A549 (cell line): ENCODE measurements at regions not wholly inside any gene's neighbourhood (a gene's known extent, or its start where the extent isn't known, plus 50 kb on each side); places are given as distances from the start of the nearest gene placed in this dataset.
A peak's percentile ranks its signal among the peaks of the same experiment; 100 is the strongest.
"Not testable (repeated sequence)": the region's sequence is repeated elsewhere in the genome, so short reads cannot be mapped to it uniquely, and the experiment has no call there.

ENCODE experiments used
- ATAC-seq, 2 experiments: fragments of 200-7000 bp in 1 of 2; fragments of >200 bp in 1 of 2; cut with Nextera tagmentation in 1 of 2; cut with Tn5 transposase in 1 of 2; 3 replicates each; pipeline versions ENCODE4 v1.8.0 to v1.9.1; 2018 to 2020; ENCODE audit warnings: mild to moderate bottlenecking in 1 of 2, moderate library complexity in 1 of 2
- CTCF ChIA-PET: fragments of 300-600 bp; sonication (Branson Sonifier 250); formaldehyde crosslinking; extraction: SDS; loops from one replicate; lab custom pipeline; 2021; ENCODE audit warnings: antibody characterized with exemption, inconsistent platforms; lab: Yijun Ruan, JAX
- POLR2A ChIA-PET: fragments of 350-600 bp; formaldehyde crosslinking; extraction: SDS; loops from one replicate; lab custom pipeline; 2021; ENCODE audit warnings: antibody characterized with exemption, inconsistent platforms; lab: Yijun Ruan, JAX
- DNase-seq, 2 experiments: peaks; one replicate each; pipeline versions ENCODE4 v3.0.0 to v3.0.0-alpha.2; 2011 to 2016; ENCODE audit warnings: low read depth in 1 of 2, low spot score in 1 of 2
- FAIRE-seq: peaks from 2 replicates; lab custom pipeline; 2011; peaks lifted over from hg19 to GRCh38; lab: Jason Lieb, UNC
- H3K27ac ChIP-seq, 2 experiments: fragments of >200 bp; sonication (Bioruptor Twin); formaldehyde crosslinking; 3 replicates each; pipeline ENCODE4 v1.5.1; 2016 to 2017
- H3K4me1 ChIP-seq: fragments of >200 bp; sonication (Bioruptor Twin); formaldehyde crosslinking; 3 replicates; pipeline ENCODE4 v1.6.1; 2016
- H3K4me2 ChIP-seq: fragments of >200 bp; sonication (Bioruptor Twin); formaldehyde crosslinking; 3 replicates; pipeline ENCODE4 v1.6.1; 2016
- H3K4me3 ChIP-seq: fragments of >200 bp; sonication (Bioruptor Twin); formaldehyde crosslinking; 3 replicates; pipeline ENCODE4 v1.5.1; 2016
- H3K9me3 ChIP-seq: fragments of >200 bp; sonication (Bioruptor Twin); formaldehyde crosslinking; 3 replicates; pipeline ENCODE4 v1.6.1; 2016
- BCL3 ChIP-seq: fragments of >200 bp; sonication (Bioruptor Twin); formaldehyde crosslinking; IDR thresholded peaks from 3 replicates; pipeline ENCODE4 v1.6.1; 2016
- BHLHE40 ChIP-seq: IDR thresholded peaks from 2 replicates; pipeline ENCODE4 v1.6.1; 2012; ENCODE audit warnings: low read depth, low read length, inconsistent platforms
- CBX2 ChIP-seq: fragments of 200-600 bp; sonication (generic); IDR thresholded peaks from 2 replicates; pipeline ENCODE4 v1.6.1; 2016; ENCODE audit warnings: low read depth, mild to moderate bottlenecking, borderline replicate concordance
- CBX8 ChIP-seq: fragments of 200-600 bp; sonication (generic); IDR thresholded peaks from 2 replicates; pipeline ENCODE4 v1.6.1; 2016
- CHD2 ChIP-seq: fragments of 150-350 bp; IDR thresholded peaks from 2 replicates; pipeline ENCODE4 v1.6.1; 2014; ENCODE audit warnings: low read length; ENCODE audit not compliant: partially characterized antibody
- CHD4 ChIP-seq: fragments of 200-600 bp; sonication (generic); IDR thresholded peaks from 2 replicates; pipeline ENCODE4 v1.6.1; 2016; ENCODE audit warnings: antibody characterized with exemption, mild to moderate bottlenecking, borderline replicate concordance
- EHMT2 ChIP-seq: fragments of 200-600 bp; sonication (generic); IDR thresholded peaks from 2 replicates; pipeline ENCODE4 v1.6.1; 2016; ENCODE audit warnings: antibody characterized with exemption, low read depth, mild to moderate bottlenecking, moderate library complexity
- ELK1 ChIP-seq: fragments of 150-350 bp; IDR thresholded peaks from 2 replicates; pipeline ENCODE4 v1.6.1; 2014; ENCODE audit warnings: low read depth, mild to moderate bottlenecking, low read length
- HES2 ChIP-seq: fragments of >200 bp; sonication (Bioruptor Twin); formaldehyde crosslinking; IDR thresholded peaks from 2 replicates; pipeline ENCODE4 v1.6.1; 2016
- HOXB13 ChIP-seq: fragments of 250-450 bp; sonication (Bioruptor Pico); IDR thresholded peaks from 2 replicates; pipeline ENCODE4 v1.5.0; 2020; ENCODE audit warnings: low read depth, mild to moderate bottlenecking, moderate library complexity
- JUNB ChIP-seq: fragments of >200 bp; sonication (Bioruptor Twin); formaldehyde crosslinking; IDR thresholded peaks from 2 replicates; pipeline ENCODE4 v1.6.1; 2016
- KDM1A ChIP-seq: fragments of 200-600 bp; sonication (generic); IDR thresholded peaks from 2 replicates; pipeline ENCODE4 v1.6.1; 2016; ENCODE audit warnings: low read depth, mild to moderate bottlenecking
- MAFK ChIP-seq: fragments of 450-650 bp; IDR thresholded peaks from 2 replicates; pipeline ENCODE4 v1.6.1; 2014; ENCODE audit not compliant: partially characterized antibody
- MYC ChIP-seq: IDR thresholded peaks from 2 replicates; pipeline ENCODE4 v1.6.1; 2012; ENCODE audit warnings: mild to moderate bottlenecking, inconsistent platforms, low read length, improper control_type of control experiment, borderline replicate concordance
- NFE2L2 ChIP-seq: fragments of 150-350 bp; conservative IDR thresholded peaks from 2 replicates; pipeline ENCODE4 v1.6.1; 2014; ENCODE audit warnings: low read length
- NPAS2 ChIP-seq: fragments of 250-450 bp; sonication (Bioruptor Pico); IDR thresholded peaks from 2 replicates; pipeline ENCODE4 v1.8.0; 2022; ENCODE audit warnings: mild to moderate bottlenecking, moderate library complexity, borderline replicate concordance
- NR3C1 ChIP-seq: fragments of >200 bp; sonication (Bioruptor Twin); formaldehyde crosslinking; IDR thresholded peaks from 3 replicates; pipeline ENCODE4 v1.6.1; 2017
- RAD21 ChIP-seq, 2 experiments: fragments of >200 bp in 1 of 2; sonication (Bioruptor Twin) in 1 of 2; formaldehyde crosslinking in 1 of 2; IDR thresholded peaks in 1 of 2; conservative IDR thresholded peaks in 1 of 2; 2 replicates in 1 of 2; 3 replicates in 1 of 2; pipeline ENCODE4 v1.6.1; 2012 to 2018; ENCODE audit warnings: inconsistent platforms in 1 of 2
- RARB ChIP-seq: fragments of 250-450 bp; sonication (Bioruptor Pico); IDR thresholded peaks from 2 replicates; pipeline ENCODE4 v1.8.0; 2021; ENCODE audit warnings: mild to moderate bottlenecking, moderate library complexity
- RCOR1 ChIP-seq: fragments of 150-350 bp; IDR thresholded peaks from 2 replicates; pipeline ENCODE4 v1.6.1; 2014; ENCODE audit warnings: antibody characterized with exemption, low read length, low read depth
- RFX5 ChIP-seq: fragments of 450-650 bp; IDR thresholded peaks from 2 replicates; pipeline ENCODE4 v1.7.1; 2014; ENCODE audit warnings: antibody characterized with exemption, mild to moderate bottlenecking, moderate library complexity
- USF2 ChIP-seq: fragments of 450-650 bp; IDR thresholded peaks from 2 replicates; pipeline ENCODE4 v1.6.1; 2014; ENCODE audit warnings: antibody characterized with exemption
- ZFP36 ChIP-seq: fragments of 450-650 bp; IDR thresholded peaks from 2 replicates; pipeline ENCODE4 v1.6.1; 2014; ENCODE audit warnings: borderline replicate concordance; ENCODE audit not compliant: partially characterized antibody
- WGBS: methylation state at CpG from one replicate; pipeline ENCODE4 v1.1.6; 2017; ENCODE audit errors: missing lambda C conversion rate; 5-methylcytosine and 5-hydroxymethylcytosine counted together

GRCh38 chr15:95041297-95041696 is 809.9 kb downstream of the MCTP2 start (continued):
- no peak for TF ChIP-seq USF2
- TF ChIP-seq RAD21 (conservative IDR thresholded peaks at IDR 0.05 in 1 of 2, IDR thresholded peaks at IDR 0.05 in 1 of 2), result no peak

- POLR2A ChIA-PET, H3K9me3 ChIP-seq, ATAC-seq, FAIRE-seq, H3K27ac ChIP-seq, H3K4me2 ChIP-seq, H3K4me1 ChIP-seq, DNase-seq, CTCF ChIA-PET, H3K4me3 ChIP-seq: not testable (repeated sequence)
- 17% methylated on average over 9 of the region's 9 CpGs for WGBS
Observed at GRCh38 chr15:95043236-95043932, 812.0 kb downstream of the MCTP2 start.

- FAIRE-seq, result no peak
- ATAC-seq, result no peak
- POLR2A ChIA-PET, result no interaction called here
Observed at GRCh38 chr15:95043933-95044313, 812.6 kb downstream of the MCTP2 start.

GRCh38 chr15:95044745-95045417 is 813.5 kb downstream of the MCTP2 start:
- ATAC-seq, result no peak
- peaks cover 7% of the 10 kb centered on the region; the same call in 1 of the 3 replicates for H3K9me3 ChIP-seq
- H3K4me1 ChIP-seq, result no peaks in the 10 kb centered on the region
- POLR2A ChIA-PET, result no interaction called here
- FAIRE-seq, result no peak
- WGBS, result 4% methylated on average over 8 of the region's 8 CpGs
- no peak overlapping the region for H3K27ac ChIP-seq
- CTCF ChIA-PET, result no interaction called here
- TF ChIP-seq MAFK, result peak; percentile 52
- TF ChIP-seq RAD21 (conservative IDR thresholded peaks at IDR 0.05 in 1 of 2, IDR thresholded peaks at IDR 0.05 in 1 of 2), result no peak
- no peak for DNase-seq
- H3K4me2 ChIP-seq, result no peak overlapping the region
- no peak overlapping the region for H3K4me3 ChIP-seq

More at GRCh38 chr15:95043933-95044313, 812.6 kb downstream of the MCTP2 start:
- DNase-seq, result no peak
- Histone ChIP-seq H3K4me1 (no peaks in the 10 kb centered on the region), H3K27ac (no peak overlapping the region), H3K9me3 (peaks cover 7% of the 10 kb centered on the region; the same call in 1 of the 3 replicates), H3K4me2 (no peak overlapping the region), H3K4me3 (no peak overlapping the region)
- 2% methylated on average over 1 of the region's 1 CpG for WGBS
- CTCF ChIA-PET, result no interaction called here
- TF ChIP-seq NFE2L2 (no peak), MAFK (peak; percentile 61)

- FAIRE-seq, result no peak
- no peak for ATAC-seq
- ChIA-PET CTCF (no interaction called here), POLR2A (no interaction called here)
- H3K27ac ChIP-seq, result no peak overlapping the region
- peaks cover 7% of the 10 kb centered on the region; the same call in 1 of the 3 replicates for H3K9me3 ChIP-seq
- DNase-seq, result no peak
- 33% methylated on average over 2 of the region's 2 CpGs for WGBS
- H3K4me3 ChIP-seq, result no peak overlapping the region
- H3K4me1 ChIP-seq, result no peaks in the 10 kb centered on the region
- H3K4me2 ChIP-seq, result no peak overlapping the region
- TF ChIP-seq RFX5, result no peak
- TF ChIP-seq CBX2, result no peak
- TF ChIP-seq CHD4, result no peak
- no peak for TF ChIP-seq MYC
- no peak for TF ChIP-seq JUNB
- no peak for TF ChIP-seq CHD2
- no peak for TF ChIP-seq NPAS2 (CRISPR knock-in tag)
- TF ChIP-seq NR3C1, result no peak
- TF ChIP-seq EHMT2, result no peak
- no peak for TF ChIP-seq ELK1
- no peak for TF ChIP-seq ZFP36
- TF ChIP-seq RARB (CRISPR knock-in tag), result no peak
- TF ChIP-seq BCL3, result no peak
- TF ChIP-seq HOXB13 (CRISPR knock-in tag), result no peak
- TF ChIP-seq BHLHE40, result no peak
- TF ChIP-seq HES2, result no peak
- no peak for TF ChIP-seq KDM1A
- TF ChIP-seq RCOR1, result no peak
- no peak for TF ChIP-seq CBX8
Observed at GRCh38 chr15:95051861-95052260, 820.5 kb downstream of the MCTP2 start.
